ENCODE measurements at regions not wholly inside any gene's neighbourhood (a gene's known extent, or its start where the extent isn't known, plus 50 kb on each side); places are given as distances from the start of the nearest gene placed in this dataset.
"Not testable (repeated sequence)": the region's sequence is repeated elsewhere in the genome, so short reads cannot be mapped to it uniquely, and the experiment has no call there.

- no peak overlapping the region for H3K18ac ChIP-seq (ENCODE audit: low read length)
- no peak overlapping the region for H2BK15ac ChIP-seq (replicated peaks; ENCODE audit: low read depth)
- H3K79me1 ChIP-seq (ENCODE audit: low read length): no peaks in the 10 kb centered on the region
- WGBS (ENCODE audit: extremely low coverage, insufficient coverage, low lambda C conversion rate): no CpG with 5 or more reads among the region's 1 CpG
- H4K5ac ChIP-seq (ENCODE audit: low read length): no peak overlapping the region
- H2BK120ac ChIP-seq (ENCODE audit: low read depth, low read length): no peak overlapping the region
- H3K4me3 ChIP-seq (ENCODE audit: low read length): no peak overlapping the region
- no peaks in the 10 kb centered on the region for H3K79me2 ChIP-seq (ENCODE audit: control insufficient read depth, insufficient read depth, low read length)
- no peak overlapping the region for H3K4ac ChIP-seq (ENCODE audit: low read depth, low read length)
- no peaks in the 10 kb centered on the region for H3K27me3 ChIP-seq (ENCODE audit: insufficient read depth, low read length, poor library complexity)
- no peaks in the 10 kb centered on the region for H3K4me1 ChIP-seq (ENCODE audit: control insufficient read depth, low read depth, low read length)
- no peak overlapping the region for H3K23ac ChIP-seq (ENCODE audit: low read length)
- no peak overlapping the region for H3K56ac ChIP-seq (ENCODE audit: low read length)
- H3K27ac ChIP-seq (ENCODE audit: low read depth, low read length): no peak overlapping the region
- H3K9ac ChIP-seq (ENCODE audit: low read length): no peak overlapping the region
- no peak overlapping the region for H3K4me2 ChIP-seq (ENCODE audit: low read length)
- H3K36me3 ChIP-seq (ENCODE audit: control insufficient read depth, insufficient read depth, low read length): no peaks in the 10 kb centered on the region
- no peak for DNase-seq
- H2AK5ac ChIP-seq (ENCODE audit: low read length): no peak overlapping the region
- H2BK5ac ChIP-seq (ENCODE audit: low read length): no peak overlapping the region
- no peak overlapping the region for H4K8ac ChIP-seq (ENCODE audit: low read depth, low read length)
Measured at GRCh38 chr11:34727228-34727737, 106.4 kb downstream of the EHF start.

- Histone ChIP-seq H3K4me1 (ENCODE audit: control insufficient read depth, low read depth, low read length) (no peaks in the 10 kb centered on the region), H2BK5ac (ENCODE audit: low read length) (no peak overlapping the region), H3K36me3 (ENCODE audit: control insufficient read depth, insufficient read depth, low read length) (no peaks in the 10 kb centered on the region), H3K4ac (ENCODE audit: low read depth, low read length) (no peak overlapping the region), H3K79me1 (ENCODE audit: low read length) (no peaks in the 10 kb centered on the region), H2BK15ac (replicated peaks; ENCODE audit: low read depth) (no peak overlapping the region), H3K23ac (ENCODE audit: low read length) (no peak overlapping the region), H4K5ac (ENCODE audit: low read length) (no peak overlapping the region), H3K56ac (ENCODE audit: low read length) (no peak overlapping the region), H2AK5ac (ENCODE audit: low read length) (no peak overlapping the region), H3K27ac (ENCODE audit: low read depth, low read length) (no peak overlapping the region), H3K9ac (ENCODE audit: low read length) (no peak overlapping the region), H3K27me3 (ENCODE audit: insufficient read depth, low read length, poor library complexity) (no peaks in the 10 kb centered on the region), H3K4me2 (ENCODE audit: low read length) (no peak overlapping the region), H4K8ac (ENCODE audit: low read depth, low read length) (no peak overlapping the region), H3K79me2 (ENCODE audit: control insufficient read depth, insufficient read depth, low read length) (no peaks in the 10 kb centered on the region), H2BK120ac (ENCODE audit: low read depth, low read length) (no peak overlapping the region), H3K4me3 (ENCODE audit: low read length) (no peak overlapping the region), H3K18ac (ENCODE audit: low read length) (no peak overlapping the region)
- WGBS (ENCODE audit: extremely low coverage, insufficient coverage, low lambda C conversion rate): no CpG with 5 or more reads among the region's 1 CpG
- no peak for DNase-seq
Measured at GRCh38 chr11:34724973-34725372, 104.1 kb downstream of the EHF start.

GRCh38 chr11:34721646-34722045 is 100.8 kb downstream of the EHF start:
- H4K8ac ChIP-seq (ENCODE audit: low read depth, low read length): no peak overlapping the region
- H3K23ac ChIP-seq (ENCODE audit: low read length): no peak overlapping the region
- H3K27me3 ChIP-seq (ENCODE audit: insufficient read depth, low read length, poor library complexity): no peaks in the 10 kb centered on the region
- no peaks in the 10 kb centered on the region for H3K36me3 ChIP-seq (ENCODE audit: control insufficient read depth, insufficient read depth, low read length)
- H2BK15ac ChIP-seq (replicated peaks; ENCODE audit: low read depth): no peak overlapping the region
- no peak overlapping the region for H2BK120ac ChIP-seq (ENCODE audit: low read depth, low read length)
- H3K79me1 ChIP-seq (ENCODE audit: low read length): no peaks in the 10 kb centered on the region
- H2AK5ac ChIP-seq (ENCODE audit: low read length): no peak overlapping the region
- no peak overlapping the region for H4K5ac ChIP-seq (ENCODE audit: low read length)
- no peak for DNase-seq
- H3K4ac ChIP-seq (ENCODE audit: low read depth, low read length): no peak overlapping the region
- H3K4me1 ChIP-seq (ENCODE audit: control insufficient read depth, low read depth, low read length): no peaks in the 10 kb centered on the region
- H3K79me2 ChIP-seq (ENCODE audit: control insufficient read depth, insufficient read depth, low read length): no peaks in the 10 kb centered on the region
- no peak overlapping the region for H3K18ac ChIP-seq (ENCODE audit: low read length)
- no peak overlapping the region for H3K56ac ChIP-seq (ENCODE audit: low read length)
- H2BK5ac ChIP-seq (ENCODE audit: low read length): no peak overlapping the region
- H3K4me3 ChIP-seq (ENCODE audit: low read length): no peak overlapping the region
- H3K9ac ChIP-seq (ENCODE audit: low read length): no peak overlapping the region
- H3K4me2 ChIP-seq (ENCODE audit: low read length): no peak overlapping the region
- H3K27ac ChIP-seq (ENCODE audit: low read depth, low read length): no peak overlapping the region
- WGBS (ENCODE audit: extremely low coverage, insufficient coverage, low lambda C conversion rate): no CpG with 5 or more reads among the region's 2 CpGs

- no peak overlapping the region for H3K23ac ChIP-seq (ENCODE audit: low read length)
- WGBS (ENCODE audit: extremely low coverage, insufficient coverage, low lambda C conversion rate): no CpG with 5 or more reads among the region's 1 CpG
- H3K18ac ChIP-seq (ENCODE audit: low read length): no peak overlapping the region
- no peaks in the 10 kb centered on the region for H3K27me3 ChIP-seq (ENCODE audit: insufficient read depth, low read length, poor library complexity)
- H3K4ac ChIP-seq (ENCODE audit: low read depth, low read length): no peak overlapping the region
- H3K36me3 ChIP-seq (ENCODE audit: control insufficient read depth, insufficient read depth, low read length): no peaks in the 10 kb centered on the region
- H2BK120ac ChIP-seq (ENCODE audit: low read depth, low read length): no peak overlapping the region
- H3K56ac ChIP-seq (ENCODE audit: low read length): no peak overlapping the region
- no peak for DNase-seq
- no peak overlapping the region for H3K4me2 ChIP-seq (ENCODE audit: low read length)
- H3K4me3 ChIP-seq (ENCODE audit: low read length): no peak overlapping the region
- no peak overlapping the region for H2BK5ac ChIP-seq (ENCODE audit: low read length)
- no peaks in the 10 kb centered on the region for H3K79me2 ChIP-seq (ENCODE audit: control insufficient read depth, insufficient read depth, low read length)
- H3K4me1 ChIP-seq (ENCODE audit: control insufficient read depth, low read depth, low read length): no peaks in the 10 kb centered on the region
- no peak overlapping the region for H4K5ac ChIP-seq (ENCODE audit: low read length)
- H3K79me1 ChIP-seq (ENCODE audit: low read length): no peaks in the 10 kb centered on the region
- H3K27ac ChIP-seq (ENCODE audit: low read depth, low read length): no peak overlapping the region
- no peak overlapping the region for H2AK5ac ChIP-seq (ENCODE audit: low read length)
- H2BK15ac ChIP-seq (replicated peaks; ENCODE audit: low read depth): no peak overlapping the region
- H4K8ac ChIP-seq (ENCODE audit: low read depth, low read length): no peak overlapping the region
- no peak overlapping the region for H3K9ac ChIP-seq (ENCODE audit: low read length)
Measured at GRCh38 chr11:34719303-34719848, 98.5 kb downstream of the EHF start.

GRCh38 chr11:34713631-34714030 is 92.7 kb downstream of the EHF start:
- not testable (repeated sequence) for H3K27me3 ChIP-seq (ENCODE audit: insufficient read depth, low read length, poor library complexity); H3K23ac ChIP-seq (ENCODE audit: low read length); H2AK5ac ChIP-seq (ENCODE audit: low read length); H3K79me1 ChIP-seq (ENCODE audit: low read length); H4K5ac ChIP-seq (ENCODE audit: low read length); H3K4ac ChIP-seq (ENCODE audit: low read depth, low read length); DNase-seq; H3K79me2 ChIP-seq (ENCODE audit: control insufficient read depth, insufficient read depth, low read length); H3K4me3 ChIP-seq (ENCODE audit: low read length); H3K18ac ChIP-seq (ENCODE audit: low read length); H3K56ac ChIP-seq (ENCODE audit: low read length); H3K27ac ChIP-seq (ENCODE audit: low read depth, low read length); H3K9ac ChIP-seq (ENCODE audit: low read length); H2BK5ac ChIP-seq (ENCODE audit: low read length); H2BK120ac ChIP-seq (ENCODE audit: low read depth, low read length); H2BK15ac ChIP-seq (replicated peaks; ENCODE audit: low read depth); H4K8ac ChIP-seq (ENCODE audit: low read depth, low read length); H3K36me3 ChIP-seq (ENCODE audit: control insufficient read depth, insufficient read depth, low read length); H3K4me2 ChIP-seq (ENCODE audit: low read length); H3K4me1 ChIP-seq (ENCODE audit: control insufficient read depth, low read depth, low read length)
